ENCODE measurements at regions not wholly inside any gene's neighbourhood (a gene's known extent, or its start where the extent isn't known, plus 50 kb on each side); places are given as distances from the start of the nearest gene placed in this dataset.
"Not testable (repeated sequence)": the region's sequence is repeated elsewhere in the genome, so short reads cannot be mapped to it uniquely, and the experiment has no call there.

DNA sequence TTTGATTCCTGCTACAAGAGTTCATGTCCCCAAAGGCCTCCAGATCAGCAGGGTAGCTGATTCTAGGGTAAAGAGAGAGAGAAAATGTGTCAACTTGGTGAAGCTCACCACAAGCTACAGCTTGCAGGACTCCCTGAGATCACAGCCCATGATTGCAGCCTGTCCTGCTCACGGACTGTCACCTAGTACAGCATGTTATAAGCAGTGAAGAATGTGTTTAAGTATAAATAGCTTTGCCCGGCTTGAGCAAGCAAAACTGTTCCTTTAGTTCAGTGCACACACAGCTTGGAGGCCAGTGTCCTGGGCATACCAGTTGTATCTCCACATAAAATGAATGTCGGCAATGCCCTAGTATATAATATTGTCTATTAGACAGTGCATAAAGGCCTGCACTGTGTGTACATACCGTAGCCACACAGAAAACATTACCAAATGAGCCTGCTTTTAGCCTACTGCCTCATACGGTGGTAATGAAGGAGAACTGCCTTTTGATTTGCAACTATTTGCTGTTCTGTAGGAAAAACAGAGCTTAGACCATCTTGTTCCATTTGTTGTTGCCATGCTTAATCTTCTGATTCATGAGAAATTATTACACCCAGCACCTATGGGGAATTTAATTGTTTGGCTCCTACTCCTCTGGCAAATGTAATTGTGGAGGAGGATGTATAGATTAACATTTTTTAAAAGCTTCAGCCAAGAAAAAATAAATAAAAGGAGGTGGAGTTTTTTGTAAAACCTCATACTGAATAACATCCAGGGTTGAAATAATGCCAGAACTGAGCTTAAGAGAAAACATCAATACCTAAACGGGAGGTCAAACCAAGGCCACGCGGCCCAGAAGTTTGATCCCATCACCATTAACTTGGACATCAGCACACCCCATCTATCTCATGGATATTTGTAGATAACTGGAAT is 108.1 kb upstream of the G2E3 start:
- no peak for DNase-seq

- DNase-seq: no peak
Measured at GRCh38 chr14:30456296-30456695, 102.7 kb upstream of the G2E3 start.

DNA sequence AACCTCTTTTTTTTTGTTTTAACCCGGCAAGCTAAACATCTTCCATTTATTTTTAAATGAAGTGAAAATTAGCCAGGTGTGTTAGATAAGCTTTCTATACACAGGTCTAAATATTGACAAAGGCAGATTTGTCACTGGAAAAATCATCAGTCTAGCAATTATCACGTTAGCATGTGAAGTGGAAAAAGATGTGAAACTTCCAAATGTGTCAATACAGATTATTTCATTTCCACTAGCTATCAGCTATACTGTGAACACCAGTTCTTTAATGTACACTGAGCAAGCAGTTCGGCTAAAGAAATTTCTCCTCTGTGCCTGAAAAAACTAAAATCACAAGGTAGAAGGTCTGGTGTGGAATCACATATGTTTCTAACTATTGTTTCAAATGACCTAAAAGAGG is 96.6 kb upstream of the G2E3 start:
- no peak for DNase-seq

GRCh38 chr14:30464481-30464880 is 94.5 kb upstream of the G2E3 start:
- no peak for DNase-seq

- no peak for DNase-seq
Measured at GRCh38 chr14:30468354-30468753, 90.6 kb upstream of the G2E3 start.

DNA sequence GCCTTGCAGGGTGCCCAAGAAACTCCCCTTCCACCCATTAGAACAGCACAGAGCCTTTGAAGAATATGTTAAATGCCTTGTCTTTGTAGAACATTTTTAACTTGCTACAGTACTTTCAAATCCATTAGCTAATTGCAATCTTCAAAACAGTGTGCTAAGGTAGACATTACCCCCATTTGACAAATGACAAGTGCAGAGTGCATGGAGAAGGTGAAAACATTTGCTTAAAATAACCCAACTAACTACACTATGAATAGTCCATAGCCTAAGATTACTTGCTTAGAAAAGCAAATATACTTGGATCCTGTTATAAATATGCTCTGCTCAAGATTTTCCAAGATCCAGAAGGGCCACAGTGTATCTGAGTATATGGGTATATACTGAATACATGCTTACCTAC is 87.0 kb upstream of the G2E3 start:
- no peak for DNase-seq

- DNase-seq: not testable (repeated sequence)
Measured at GRCh38 chr14:30473846-30474696, 84.9 kb upstream of the G2E3 start.

- DNase-seq: no peak
Measured at GRCh38 chr14:30482276-30482675, 76.7 kb upstream of the G2E3 start.

DNA sequence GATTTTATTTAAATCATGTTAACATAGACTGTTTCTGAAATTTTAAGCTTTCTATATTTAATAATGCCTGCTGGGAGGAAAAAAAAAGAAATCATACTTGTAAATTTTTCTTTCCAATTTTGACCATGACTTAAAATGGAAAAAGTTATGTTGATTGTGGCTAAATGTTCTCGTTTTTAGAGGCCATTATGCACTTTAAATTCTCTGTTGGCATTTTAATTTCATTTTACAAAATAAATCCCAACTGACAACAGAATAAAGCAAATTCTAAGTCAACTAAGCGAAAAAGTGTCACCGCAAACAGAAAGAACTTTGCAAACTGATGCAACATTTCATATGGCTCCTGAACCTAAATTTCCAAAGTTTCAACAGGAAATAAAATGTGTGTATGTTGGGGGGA is 74.8 kb upstream of the G2E3 start:
- no peak for DNase-seq

- no peak for DNase-seq
Measured at GRCh38 chr14:30484976-30485375, 74.0 kb upstream of the G2E3 start.

GRCh38 chr14:30496852-30497251 is 62.1 kb upstream of the G2E3 start:
- no peak for DNase-seq

- DNase-seq: no peak
Measured at GRCh38 chr14:30499358-30499757, 59.6 kb upstream of the G2E3 start.

GRCh38 chr14:30500222-30500621 is 58.7 kb upstream of the G2E3 start:
- no peak for DNase-seq

GRCh38 chr14:30507209-30507608 is 51.7 kb upstream of the G2E3 start:
- no peak for DNase-seq
